Neural cell (in vitro differentiated cells): ENCODE measurements at regions not wholly inside any gene's neighbourhood (a gene's known extent, or its start where the extent isn't known, plus 50 kb on each side); places are given as distances from the start of the nearest gene placed in this dataset.

ENCODE experiments used
- H2AFZ ChIP-seq: fragments of 200-600, 300-800 bp; sonication (generic), shearing (Covaris generic); 2 replicates; pipeline ENCODE4 v1.6.0; 2014; ENCODE audit warnings: low read depth, mild to moderate bottlenecking, antibody characterized with exemption, low read length, moderate library complexity
- H3F3A ChIP-seq: fragments of 200-600 bp; shearing (Covaris generic); 2 replicates; pipeline ENCODE4 v1.6.1; 2016; ENCODE audit warnings: mild to moderate bottlenecking, moderate library complexity, mixed read lengths, antibody characterized with exemption, low read length; ENCODE audit not compliant: insufficient read depth, poor library complexity, severe bottlenecking
- H3K27ac ChIP-seq: fragments of 200-600, 300-800 bp; sonication (generic), shearing (Covaris generic); 2 replicates; pipeline ENCODE4 v1.5.1; 2014; ENCODE audit warnings: mild to moderate bottlenecking, low read length, moderate library complexity
- H3K27me3 ChIP-seq: fragments of 300-800, 200-600 bp; sonication (generic), shearing (Covaris generic); 2 replicates; pipeline ENCODE4 v1.6.0; 2014; ENCODE audit warnings: mild to moderate bottlenecking, low read depth, low read length, moderate library complexity; ENCODE audit not compliant: insufficient read depth
- H3K36me3 ChIP-seq: fragments of 300-800, 200-600 bp; sonication (generic), shearing (Covaris generic); 2 replicates; pipeline ENCODE4 v1.5.1; 2014; ENCODE audit warnings: mild to moderate bottlenecking, antibody characterized with exemption, low read length, moderate library complexity; ENCODE audit not compliant: insufficient read depth
- H3K4me2 ChIP-seq: fragments of 300-800, 200-600 bp; sonication (generic), shearing (Covaris generic); 2 replicates; pipeline ENCODE4 v1.6.0; 2014; ENCODE audit warnings: mild to moderate bottlenecking, low read length
- H3K4me3 ChIP-seq: fragments of 300-800, 200-600 bp; sonication (generic), shearing (Covaris generic); 2 replicates; pipeline ENCODE4 v1.5.1; 2014; ENCODE audit warnings: mild to moderate bottlenecking, low read length, moderate library complexity
- H3K79me2 ChIP-seq: fragments of 200-600 bp; shearing (Covaris generic); replicated peaks from 2 replicates; pipeline ENCODE4 v1.6.0; 2014; ENCODE audit warnings: mild to moderate bottlenecking, low read length, moderate library complexity; ENCODE audit not compliant: insufficient read depth
- H3K9ac ChIP-seq: fragments of 300-800, 200-600 bp; sonication (generic), shearing (Covaris generic); 2 replicates; pipeline ENCODE4 v1.6.1; 2016; ENCODE audit warnings: mild to moderate bottlenecking, low read length, mixed read lengths
- H3K9me2 ChIP-seq: fragments of 200-600 bp; shearing (Covaris generic); 2 replicates; pipeline ENCODE4 v1.6.1; 2016; ENCODE audit warnings: mild to moderate bottlenecking, low read length, mixed read lengths; ENCODE audit not compliant: insufficient read depth
- H3K9me3 ChIP-seq: fragments of 200-600, 300-800 bp; sonication (generic), shearing (Covaris generic); 2 replicates; pipeline ENCODE4 v1.6.1; 2016; ENCODE audit warnings: mild to moderate bottlenecking, mixed run types, low read length, moderate library complexity, mixed read lengths
- H4K20me1 ChIP-seq: fragments of 200-600 bp; shearing (Covaris generic); 2 replicates; pipeline ENCODE4 v1.6.1; 2016; ENCODE audit warnings: mild to moderate bottlenecking, mixed run types; ENCODE audit not compliant: insufficient read depth
- CTCF ChIP-seq: fragments of 450-650 bp; IDR thresholded peaks from 2 replicates; pipeline ENCODE4 v1.5.1; 2014; ENCODE audit warnings: antibody characterized with exemption, mild to moderate bottlenecking, moderate library complexity; ENCODE audit not compliant: poor library complexity, severe bottlenecking
- EP300 ChIP-seq: fragments of 450-650 bp; conservative IDR thresholded peaks from 2 replicates; pipeline ENCODE4 v1.6.1; 2014; ENCODE audit warnings: antibody characterized with exemption, mild to moderate bottlenecking, moderate library complexity; ENCODE audit not compliant: poor library complexity, severe bottlenecking
- EZH2 ChIP-seq: fragments of 200-600, 300-800 bp; shearing (Covaris generic), sonication (generic); IDR thresholded peaks from 2 replicates; pipeline ENCODE4 v1.6.1; 2014; ENCODE audit warnings: antibody characterized with exemption, low read length, borderline replicate concordance, mild to moderate bottlenecking; ENCODE audit not compliant: insufficient read depth, poor library complexity, severe bottlenecking
- MXI1 ChIP-seq: fragments of 450-650 bp; conservative IDR thresholded peaks from 2 replicates; pipeline ENCODE4 v1.6.1; 2014; ENCODE audit warnings: antibody characterized with exemption, mild to moderate bottlenecking; ENCODE audit not compliant: poor library complexity, severe bottlenecking
- POLR2AphosphoS5 ChIP-seq: IDR thresholded peaks from 2 replicates; pipeline ENCODE4 v1.6.1; 2012
- RAD21 ChIP-seq: fragments of 450-650 bp; conservative IDR thresholded peaks from 2 replicates; pipeline ENCODE4 v1.6.1; 2014; ENCODE audit warnings: antibody characterized with exemption, mild to moderate bottlenecking, moderate library complexity
- REST ChIP-seq: IDR thresholded peaks from 2 replicates; pipeline ENCODE4 v1.6.1; 2012; ENCODE audit warnings: borderline replicate concordance
- SMC3 ChIP-seq: fragments of 450-650 bp; conservative IDR thresholded peaks from 2 replicates; pipeline ENCODE4 v1.6.1; 2014; ENCODE audit warnings: antibody characterized with exemption, mild to moderate bottlenecking, moderate library complexity; ENCODE audit not compliant: poor library complexity
- TAF1 ChIP-seq: IDR thresholded peaks from 2 replicates; pipeline ENCODE4 v1.6.1; 2012; ENCODE audit warnings: low read depth

DNA sequence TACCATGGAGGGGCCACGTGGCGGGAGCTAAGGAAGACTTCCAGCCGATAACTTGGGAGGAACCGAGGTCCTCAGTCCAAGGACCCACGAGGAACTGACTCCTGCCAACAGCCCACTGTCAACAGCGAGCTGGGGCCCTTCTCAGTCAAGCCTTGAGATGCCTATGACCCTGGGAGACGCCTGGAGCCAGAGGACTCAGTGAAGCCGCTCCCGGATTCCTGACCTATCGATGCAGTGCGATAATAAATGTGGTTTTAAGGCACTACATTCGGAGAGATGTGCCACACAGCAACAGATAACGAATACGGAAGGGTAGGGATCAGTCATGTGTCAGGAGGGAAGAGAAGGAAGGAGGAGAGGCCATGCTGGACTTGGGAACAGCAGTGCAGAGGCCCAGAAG, 208.5 kb downstream of the NFATC2 start:
- Histone ChIP-seq H3K9ac (no peak overlapping the region), H3K27ac (no peak overlapping the region), H3K9me3 (no peaks in the 10 kb centered on the region), H2AFZ (no peak overlapping the region), H3K4me2 (no peak overlapping the region), H3K79me2 (no peaks in the 10 kb centered on the region), H3K4me3 (no peak overlapping the region), H3K36me3 (no peaks in the 10 kb centered on the region), H3F3A (no peaks in the 10 kb centered on the region), H3K9me2 (no peaks in the 10 kb centered on the region), H4K20me1 (no peaks in the 10 kb centered on the region), H3K27me3 (no peaks in the 10 kb centered on the region)
- no peak for TF ChIP-seq CTCF
- TF ChIP-seq REST, result no peak
- TF ChIP-seq SMC3, result no peak
- TF ChIP-seq EZH2, result no peak
- no peak for TF ChIP-seq POLR2AphosphoS5
- TF ChIP-seq EP300, result no peak
- no peak for TF ChIP-seq TAF1

- Histone ChIP-seq H2AFZ (no peak overlapping the region), H3K9me3 (no peaks in the 10 kb centered on the region), H3K27ac (no peak overlapping the region), H3K79me2 (no peaks in the 10 kb centered on the region), H3K9me2 (no peaks in the 10 kb centered on the region), H3K4me2 (no peak overlapping the region), H3F3A (no peaks in the 10 kb centered on the region), H3K36me3 (no peaks in the 10 kb centered on the region), H4K20me1 (no peaks in the 10 kb centered on the region), H3K9ac (no peak overlapping the region), H3K27me3 (no peaks in the 10 kb centered on the region), H3K4me3 (no peak overlapping the region)
- TF ChIP-seq EZH2, result no peak
- no peak for TF ChIP-seq RAD21
- no peak for TF ChIP-seq REST
- TF ChIP-seq EP300, result no peak
- no peak for TF ChIP-seq MXI1
- TF ChIP-seq TAF1, result no peak
- TF ChIP-seq CTCF, result no peak
- TF ChIP-seq SMC3, result no peak
- TF ChIP-seq POLR2AphosphoS5, result no peak
These were observed 209.1 kb downstream of the NFATC2 start for GRCh38 chr20:51333446-51333845.
